ENCODE measurements at regions not wholly inside any gene's neighbourhood (a gene's known extent, or its start where the extent isn't known, plus 50 kb on each side); places are given as distances from the start of the nearest gene placed in this dataset.

GRCh38 chr17:71578446-71578845, 542.4 kb upstream of the SOX9 start:
- no peak for TF ChIP-seq CREB1 (IDR thresholded peaks at IDR 0.05; ENCODE audit: low read depth)
- TF ChIP-seq FOXM1 (IDR thresholded peaks at IDR 0.05; ENCODE audit: borderline replicate concordance, low read depth), result no peak
- TF ChIP-seq NFIC (IDR thresholded peaks at IDR 0.05), result no peak
- TF ChIP-seq, protein P1, sequence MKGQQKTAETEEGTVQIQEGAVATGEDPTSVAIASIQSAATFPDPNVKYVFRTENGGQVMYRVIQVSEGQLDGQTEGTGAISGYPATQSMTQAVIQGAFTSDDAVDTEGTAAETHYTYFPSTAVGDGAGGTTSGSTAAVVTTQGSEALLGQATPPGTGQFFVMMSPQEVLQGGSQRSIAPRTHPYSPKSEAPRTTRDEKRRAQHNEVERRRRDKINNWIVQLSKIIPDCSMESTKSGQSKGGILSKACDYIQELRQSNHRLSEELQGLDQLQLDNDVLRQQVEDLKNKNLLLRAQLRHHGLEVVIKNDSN (IDR thresholded peaks at IDR 0.05), result no peak
- no peak for TF ChIP-seq EP300 (IDR thresholded peaks at IDR 0.05; ENCODE audit: borderline replicate concordance)

- TF ChIP-seq CEBPB (IDR thresholded peaks at IDR 0.05) (no peak), FOXM1 (IDR thresholded peaks at IDR 0.05; ENCODE audit: borderline replicate concordance, low read depth) (no peak), MAX (IDR thresholded peaks at IDR 0.05) (no peak), EP300 (IDR thresholded peaks at IDR 0.05; ENCODE audit: borderline replicate concordance) (no peak), ZBTB7A (IDR thresholded peaks at IDR 0.05; ENCODE audit: low read depth) (no peak), TCF12 (IDR thresholded peaks at IDR 0.05; ENCODE audit: low read depth) (no peak), YY1 (IDR thresholded peaks at IDR 0.05; ENCODE audit: low read depth) (no peak), EGR1 (IDR thresholded peaks at IDR 0.05) (no peak), RAD21 (IDR thresholded peaks at IDR 0.05; ENCODE audit: low read depth) (no peak), TAF1 (IDR thresholded peaks at IDR 0.05; ENCODE audit: low read depth) (no peak), NFIC (IDR thresholded peaks at IDR 0.05) (no peak)
- TF ChIP-seq, protein P1 (IDR thresholded peaks at IDR 0.05), result no peak
- TF ChIP-seq, protein P2, sequence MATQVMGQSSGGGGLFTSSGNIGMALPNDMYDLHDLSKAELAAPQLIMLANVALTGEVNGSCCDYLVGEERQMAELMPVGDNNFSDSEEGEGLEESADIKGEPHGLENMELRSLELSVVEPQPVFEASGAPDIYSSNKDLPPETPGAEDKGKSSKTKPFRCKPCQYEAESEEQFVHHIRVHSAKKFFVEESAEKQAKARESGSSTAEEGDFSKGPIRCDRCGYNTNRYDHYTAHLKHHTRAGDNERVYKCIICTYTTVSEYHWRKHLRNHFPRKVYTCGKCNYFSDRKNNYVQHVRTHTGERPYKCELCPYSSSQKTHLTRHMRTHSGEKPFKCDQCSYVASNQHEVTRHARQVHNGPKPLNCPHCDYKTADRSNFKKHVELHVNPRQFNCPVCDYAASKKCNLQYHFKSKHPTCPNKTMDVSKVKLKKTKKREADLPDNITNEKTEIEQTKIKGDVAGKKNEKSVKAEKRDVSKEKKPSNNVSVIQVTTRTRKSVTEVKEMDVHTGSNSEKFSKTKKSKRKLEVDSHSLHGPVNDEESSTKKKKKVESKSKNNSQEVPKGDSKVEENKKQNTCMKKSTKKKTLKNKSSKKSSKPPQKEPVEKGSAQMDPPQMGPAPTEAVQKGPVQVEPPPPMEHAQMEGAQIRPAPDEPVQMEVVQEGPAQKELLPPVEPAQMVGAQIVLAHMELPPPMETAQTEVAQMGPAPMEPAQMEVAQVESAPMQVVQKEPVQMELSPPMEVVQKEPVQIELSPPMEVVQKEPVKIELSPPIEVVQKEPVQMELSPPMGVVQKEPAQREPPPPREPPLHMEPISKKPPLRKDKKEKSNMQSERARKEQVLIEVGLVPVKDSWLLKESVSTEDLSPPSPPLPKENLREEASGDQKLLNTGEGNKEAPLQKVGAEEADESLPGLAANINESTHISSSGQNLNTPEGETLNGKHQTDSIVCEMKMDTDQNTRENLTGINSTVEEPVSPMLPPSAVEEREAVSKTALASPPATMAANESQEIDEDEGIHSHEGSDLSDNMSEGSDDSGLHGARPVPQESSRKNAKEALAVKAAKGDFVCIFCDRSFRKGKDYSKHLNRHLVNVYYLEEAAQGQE (IDR thresholded peaks at IDR 0.05; ENCODE audit: low read depth), result no peak
Observed at GRCh38 chr17:71580220-71580619, 540.6 kb upstream of the SOX9 start.

GRCh38 chr17:71585540-71585939, 535.3 kb upstream of the SOX9 start:
- TF ChIP-seq RAD21 (IDR thresholded peaks at IDR 0.05; ENCODE audit: low read depth) (no peak), CREB1 (IDR thresholded peaks at IDR 0.05; ENCODE audit: low read depth) (no peak)

DNA sequence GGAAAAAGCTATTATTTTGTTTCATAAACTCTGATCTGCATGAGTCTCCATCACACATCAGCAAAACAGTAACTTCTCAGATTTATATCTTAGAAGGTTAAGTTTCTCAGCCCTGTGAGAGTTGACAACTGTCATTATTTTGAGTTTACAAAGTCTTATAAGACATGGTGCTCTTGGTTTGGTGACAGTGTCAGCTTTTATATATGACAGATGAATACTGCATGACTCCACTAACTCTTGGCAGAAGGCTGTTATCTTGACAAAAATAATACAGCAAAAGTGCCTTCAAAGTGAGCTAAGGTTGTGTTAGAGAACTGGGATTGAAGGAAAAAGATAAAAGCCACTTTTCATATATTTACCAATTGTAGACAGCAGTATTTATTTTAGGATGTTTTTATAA, 528.4 kb upstream of the SOX9 start:
- no peak for TF ChIP-seq CEBPB (IDR thresholded peaks at IDR 0.05)
- TF ChIP-seq NFIC (IDR thresholded peaks at IDR 0.05), result no peak
- no peak for TF ChIP-seq EP300 (IDR thresholded peaks at IDR 0.05; ENCODE audit: borderline replicate concordance)
- TF ChIP-seq, protein P1 (IDR thresholded peaks at IDR 0.05), result no peak
- no peak for TF ChIP-seq RAD21 (IDR thresholded peaks at IDR 0.05; ENCODE audit: low read depth)
- no peak for TF ChIP-seq FOXM1 (IDR thresholded peaks at IDR 0.05; ENCODE audit: borderline replicate concordance, low read depth)
- no peak for TF ChIP-seq TEAD4 (IDR thresholded peaks at IDR 0.05)
- TF ChIP-seq CREB1 (IDR thresholded peaks at IDR 0.05; ENCODE audit: low read depth), result no peak
- no peak for TF ChIP-seq ZBTB7A (IDR thresholded peaks at IDR 0.05; ENCODE audit: low read depth)
- no peak for TF ChIP-seq EGR1 (IDR thresholded peaks at IDR 0.05)
- TF ChIP-seq TCF12 (IDR thresholded peaks at IDR 0.05; ENCODE audit: low read depth), result no peak
- TF ChIP-seq TAF1 (IDR thresholded peaks at IDR 0.05; ENCODE audit: low read depth), result no peak
- no peak for TF ChIP-seq YY1 (IDR thresholded peaks at IDR 0.05; ENCODE audit: low read depth)
- TF ChIP-seq MAX (IDR thresholded peaks at IDR 0.05), result no peak
- TF ChIP-seq, protein P2 (IDR thresholded peaks at IDR 0.05; ENCODE audit: low read depth), result no peak

DNA sequence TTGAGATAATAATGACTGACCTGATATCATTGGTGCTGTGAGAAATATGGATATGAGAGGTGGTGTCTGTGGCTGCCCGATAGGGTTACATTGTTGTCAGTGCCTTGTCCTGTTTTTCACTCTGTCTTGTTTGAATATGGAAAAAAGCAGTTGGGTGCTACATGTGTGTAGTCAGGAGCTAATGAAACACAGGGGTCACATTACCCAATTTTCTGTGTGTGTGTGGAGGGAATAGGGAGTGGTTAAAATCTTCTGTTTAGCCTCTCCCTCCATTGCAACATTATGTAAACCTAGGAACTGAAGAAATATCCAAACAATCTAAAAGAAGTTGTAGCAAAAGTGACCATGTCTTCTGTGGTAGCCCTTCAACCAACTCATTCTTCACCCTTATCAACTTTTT, 527.7 kb upstream of the SOX9 start:
- no peak for TF ChIP-seq YY1 (IDR thresholded peaks at IDR 0.05; ENCODE audit: low read depth)
- no peak for TF ChIP-seq TCF12 (IDR thresholded peaks at IDR 0.05; ENCODE audit: low read depth)
- TF ChIP-seq CEBPB (IDR thresholded peaks at IDR 0.05), result no peak
- TF ChIP-seq TEAD4 (IDR thresholded peaks at IDR 0.05), result no peak
- no peak for TF ChIP-seq CREB1 (IDR thresholded peaks at IDR 0.05; ENCODE audit: low read depth)
- TF ChIP-seq NFIC (IDR thresholded peaks at IDR 0.05), result no peak
- TF ChIP-seq RAD21 (IDR thresholded peaks at IDR 0.05; ENCODE audit: low read depth), result no peak

- TF ChIP-seq MAX (IDR thresholded peaks at IDR 0.05), result no peak
Observed at GRCh38 chr17:71600137-71600789, 520.6 kb upstream of the SOX9 start.
